OCI-LY7 (cell line): ENCODE measurements at regions not wholly inside any gene's neighbourhood (a gene's known extent, or its start where the extent isn't known, plus 50 kb on each side); places are given as distances from the start of the nearest gene placed in this dataset.

Experiments used
- BruUV-seq: library from RNA; stranded (reverse); fragments of 400-500 nt; replicated peaks from 2 replicates; lab custom pipeline; 2021; lab: Mats Ljungman, UMichigan
- CTCF ChIA-PET: fragments of 300-600 bp; sonication (Branson Sonifier 250); formaldehyde crosslinking; loops from one replicate; lab custom pipeline; 2022; ENCODE audit warnings: antibody characterized with exemption; ENCODE audit not compliant: unreplicated experiment; lab: Charles Lee
- POLR2A ChIA-PET: fragments of 300-600 bp; sonication (Branson Sonifier 250); formaldehyde crosslinking; loops from one replicate; lab custom pipeline; 2022; ENCODE audit warnings: antibody characterized with exemption; lab: Charles Lee
- DNase-seq: peaks from one replicate; pipeline ENCODE4 v3.0.0-alpha.2; 2015; ENCODE audit warnings: low spot score
- H2AFZ ChIP-seq: fragments of 200-600 bp; sonication (generic), shearing (Covaris generic); 2 replicates; pipeline ENCODE4 v1.6.1; 2014; ENCODE audit warnings: mild to moderate bottlenecking, antibody characterized with exemption, low read length, moderate library complexity
- H3K27ac ChIP-seq: fragments of 200-600 bp; sonication (generic); 2 replicates; pipeline ENCODE4 v1.5.1; 2014; ENCODE audit warnings: mixed run types, low read depth, mild to moderate bottlenecking, moderate library complexity, low read length, inconsistent platforms; ENCODE audit not compliant: poor library complexity, severe bottlenecking
- H3K36me3 ChIP-seq: fragments of 200-600 bp; sonication (generic); 2 replicates; pipeline ENCODE4 v1.6.1; 2014; ENCODE audit warnings: mild to moderate bottlenecking, antibody characterized with exemption, low read length, moderate library complexity, mixed read lengths; ENCODE audit not compliant: insufficient read depth
- H3K4me1 ChIP-seq: fragments of 200-600 bp; sonication (generic); 2 replicates; pipeline ENCODE4 v1.5.1; 2014; ENCODE audit warnings: mild to moderate bottlenecking, low read length; ENCODE audit not compliant: insufficient read depth, poor library complexity, severe bottlenecking
- H3K4me2 ChIP-seq: fragments of 200-600 bp; sonication (generic); 2 replicates; pipeline ENCODE4 v1.6.1; 2014; ENCODE audit warnings: mild to moderate bottlenecking, low read length
- H3K4me3 ChIP-seq: fragments of 200-600 bp; sonication (generic); 2 replicates; pipeline ENCODE4 v1.5.1; 2014; ENCODE audit warnings: mild to moderate bottlenecking, low read depth, low read length; ENCODE audit not compliant: poor library complexity, severe bottlenecking
- H3K79me2 ChIP-seq: fragments of 200-600 bp; sonication (generic); 2 replicates; pipeline ENCODE4 v1.6.1; 2016; ENCODE audit warnings: low read depth, mild to moderate bottlenecking, low read length, moderate library complexity, mixed read lengths; ENCODE audit not compliant: insufficient read depth
- H3K9me2 ChIP-seq: fragments of 200-600 bp; sonication (generic); 2 replicates; pipeline ENCODE4 v1.6.1; 2016; ENCODE audit warnings: mild to moderate bottlenecking, low read length, mixed read lengths; ENCODE audit not compliant: insufficient read depth
- H3K9me3 ChIP-seq: fragments of 200-600 bp; sonication (generic); 2 replicates; pipeline ENCODE4 v1.6.1; 2014; ENCODE audit warnings: mild to moderate bottlenecking, mixed run types, low read length, mixed read lengths
- H4K20me1 ChIP-seq: fragments of 200-600 bp; sonication (generic); 2 replicates; pipeline ENCODE4 v1.6.1; 2014; ENCODE audit warnings: mild to moderate bottlenecking, antibody characterized with exemption, low read length, moderate library complexity, mixed read lengths; ENCODE audit not compliant: insufficient read depth
- CTCF ChIP-seq: fragments of 200-600 bp; sonication (generic); conservative IDR thresholded peaks from 2 replicates; pipeline ENCODE4 v1.5.1; 2014; ENCODE audit warnings: mild to moderate bottlenecking, antibody characterized with exemption, low read length, moderate library complexity, mixed read lengths
- EZH2phosphoT487 ChIP-seq: fragments of 200-600 bp; sonication (generic); IDR thresholded peaks from 2 replicates; pipeline ENCODE4 v1.6.1; 2018; ENCODE audit warnings: low read depth, borderline replicate concordance, mild to moderate bottlenecking, mixed run types, antibody characterized with exemption, low read length, moderate library complexity, mixed read lengths
- intact Hi-C: fragments of 100-400 bp; cut with micrococcal nuclease; formaldehyde crosslinking; loops from one replicate; pipeline ENCODE4 v1.10.0; 2022; ENCODE audit not compliant: unreplicated experiment

GRCh38 chr3:148428862-148429605 lies 268.7 kb upstream of the AGTR1 start:
- TF ChIP-seq CTCF (no peak), EZH2phosphoT487 (no peak)
- Histone ChIP-seq H4K20me1 (no peaks in the 10 kb centered on the region), H2AFZ (no peak overlapping the region), H3K4me1 (no peaks in the 10 kb centered on the region), H3K27ac (no peak overlapping the region), H3K36me3 (no peaks in the 10 kb centered on the region), H3K4me2 (no peak overlapping the region), H3K9me2 (no peaks in the 10 kb centered on the region), H3K4me3 (no peak overlapping the region), H3K79me2 (no peaks in the 10 kb centered on the region), H3K9me3 (no peaks in the 10 kb centered on the region)
- no peak for DNase-seq
- ChIA-PET CTCF (no interaction called here), POLR2A (interaction anchor here (0.7 kb wide), 1 partner anchor 346 kb away, joined by 3 read pairs; no protein-coding TSS in a partner anchor)
- intact Hi-C loops, result no loop called here
- no TSS peak for BruUV-seq

GRCh38 chr3:148433665-148434064 lies 264.0 kb upstream of the AGTR1 start:
- ChIA-PET POLR2A (no interaction called here), CTCF (no interaction called here)
- no peak for DNase-seq
- no peaks in the 10 kb centered on the region for H3K79me2 ChIP-seq
- TF ChIP-seq CTCF, result no peak
- TF ChIP-seq EZH2phosphoT487, result no peak
- H3K4me3 ChIP-seq, result no peak overlapping the region
- H4K20me1 ChIP-seq, result no peaks in the 10 kb centered on the region
- intact Hi-C loops, result no loop called here
- H2AFZ ChIP-seq, result no peak overlapping the region
- H3K36me3 ChIP-seq, result no peaks in the 10 kb centered on the region
- no TSS peak for BruUV-seq
- no peak overlapping the region for H3K4me2 ChIP-seq
- no peak overlapping the region for H3K27ac ChIP-seq
- no peaks in the 10 kb centered on the region for H3K4me1 ChIP-seq
- H3K9me2 ChIP-seq, result no peaks in the 10 kb centered on the region
- no peaks in the 10 kb centered on the region for H3K9me3 ChIP-seq

- Histone ChIP-seq H3K9me3 (no peaks in the 10 kb centered on the region), H3K4me3 (no peak overlapping the region), H3K36me3 (no peaks in the 10 kb centered on the region), H3K27ac (no peak overlapping the region), H3K4me1 (no peaks in the 10 kb centered on the region), H2AFZ (no peak overlapping the region), H3K9me2 (no peaks in the 10 kb centered on the region), H3K4me2 (no peak overlapping the region), H4K20me1 (no peaks in the 10 kb centered on the region), H3K79me2 (no peaks in the 10 kb centered on the region)
- CTCF ChIA-PET, result no interaction called here
- DNase-seq, result no peak
- POLR2A ChIA-PET, result interaction anchor here (0.7 kb wide), 1 partner anchor 1549 kb away, joined by 5 read pairs; no protein-coding TSS in a partner anchor
- intact Hi-C loops, result no loop called here
- TF ChIP-seq CTCF, result no peak
- TF ChIP-seq EZH2phosphoT487, result no peak
- no TSS peak for BruUV-seq
These were observed 262.2 kb upstream of the AGTR1 start for GRCh38 chr3:148435534-148435933.
